Stimulated activated CD4-positive, alpha-beta T cell treated with anti-CD3 and anti-CD28 coated beads, Interleukin-15, amount 100 ng/mL, for 48 hours (primary cell): ENCODE measurements at regions not wholly inside any gene's neighbourhood (a gene's known extent, or its start where the extent isn't known, plus 50 kb on each side); places are given as distances from the start of the nearest gene placed in this dataset.
"Not testable (repeated sequence)": the region's sequence is repeated elsewhere in the genome, so short reads cannot be mapped to it uniquely, and the experiment has no call there.

Source experiments
- DNase-seq, 2 donors: peaks; one replicate each; pipeline ENCODE4 v3.0.0-alpha.2; 2020; ENCODE audit warnings: low read depth in 2 of 2

DNA sequence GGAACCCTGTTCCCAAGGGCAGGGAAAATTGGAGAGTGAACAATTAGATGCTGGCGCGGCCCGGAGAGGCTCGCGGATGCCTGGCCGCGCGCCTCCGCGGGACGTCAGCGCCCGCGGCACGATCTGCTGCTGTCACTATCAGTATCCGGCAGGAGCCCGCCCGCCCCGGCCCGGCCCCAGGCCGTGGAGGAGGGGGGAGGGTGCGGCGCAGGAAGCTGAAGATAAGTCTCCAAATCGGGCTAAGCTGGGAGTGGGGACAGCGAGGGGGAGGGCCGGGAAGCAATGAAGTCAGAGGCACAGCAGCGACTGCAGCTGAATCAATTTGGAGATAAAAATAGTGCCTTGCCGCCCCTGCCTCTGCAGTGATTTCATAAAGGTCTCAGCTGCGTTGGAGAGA is 441.5 kb upstream of the KLF12 start:
- peak; percentile 13 to 25 for DNase-seq

- no peak for DNase-seq
These were observed 440.9 kb upstream of the KLF12 start for GRCh38 chr13:74574964-74575728.

DNA sequence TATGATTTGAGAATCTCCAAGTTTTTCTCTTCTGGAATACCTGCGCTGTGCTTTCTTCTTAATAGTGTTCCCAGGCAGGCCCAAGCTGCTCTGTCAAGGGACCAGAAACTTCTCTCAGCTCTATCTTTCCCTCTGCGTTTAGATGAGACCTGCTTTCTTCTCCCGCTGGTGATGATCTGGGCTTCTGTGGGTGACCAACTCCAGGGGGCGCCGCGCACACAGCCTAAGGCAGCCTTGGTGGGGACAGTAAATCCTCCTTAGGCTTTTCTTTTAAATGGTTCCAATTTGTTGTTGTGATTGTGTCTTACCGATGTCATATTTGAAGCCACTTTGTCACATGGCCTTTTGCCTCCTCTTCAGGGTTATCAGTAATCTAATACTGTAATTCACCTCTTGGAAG is 439.4 kb upstream of the KLF12 start:
- no peak for DNase-seq

- DNase-seq = no peak
These were observed 437.6 kb upstream of the KLF12 start for GRCh38 chr13:74571811-74572210.

- DNase-seq = no peak
These were observed 436.6 kb upstream of the KLF12 start for GRCh38 chr13:74570834-74571233.

GRCh38 chr13:74570046-74570445 is 435.8 kb upstream of the KLF12 start:
- DNase-seq = no peak

GRCh38 chr13:74569251-74569650 is 435.0 kb upstream of the KLF12 start:
- no peak for DNase-seq

DNA sequence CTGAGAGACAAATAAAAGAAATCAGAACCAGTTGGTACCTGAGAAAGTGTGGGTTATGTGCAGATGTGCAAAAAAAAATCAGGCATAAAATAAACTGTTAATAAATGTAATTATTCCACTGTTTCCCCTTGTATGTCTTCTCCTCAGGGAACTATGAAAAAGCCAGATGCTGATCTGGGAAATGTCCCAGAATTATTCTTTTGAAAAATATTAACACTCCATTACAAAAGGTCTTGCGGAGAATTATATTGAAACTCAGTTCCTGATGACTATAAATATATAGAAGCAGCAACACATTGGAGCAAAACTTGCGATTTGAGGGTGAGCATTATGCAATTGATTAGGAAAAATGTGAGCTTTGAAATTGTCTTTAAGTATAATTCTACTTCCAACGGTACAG is 433.3 kb upstream of the KLF12 start:
- DNase-seq = no peak

DNA sequence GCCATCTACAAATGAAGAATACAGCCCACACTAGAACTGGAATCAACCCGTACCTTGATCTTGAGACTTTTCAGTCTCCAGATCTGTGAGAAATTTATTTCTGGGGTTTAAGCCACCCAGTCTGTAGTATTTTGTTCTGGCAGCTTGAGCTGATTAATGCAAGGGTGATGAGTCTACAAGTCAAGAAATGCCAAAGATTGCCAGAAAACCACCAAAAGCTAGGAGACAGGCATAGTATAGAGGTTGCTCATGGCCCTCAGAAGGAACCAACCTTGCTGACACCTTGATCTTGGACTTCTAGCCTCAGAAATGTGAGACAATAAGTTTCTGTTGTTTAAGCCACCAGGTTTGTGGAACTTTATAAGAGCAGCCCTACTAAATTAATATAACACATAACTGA is 428.2 kb upstream of the KLF12 start:
- DNase-seq = no peak

GRCh38 chr13:74561155-74561554 is 427.0 kb upstream of the KLF12 start:
- no peak for DNase-seq

- no peak for DNase-seq
These were observed 426.1 kb upstream of the KLF12 start for GRCh38 chr13:74560325-74560724.

DNA sequence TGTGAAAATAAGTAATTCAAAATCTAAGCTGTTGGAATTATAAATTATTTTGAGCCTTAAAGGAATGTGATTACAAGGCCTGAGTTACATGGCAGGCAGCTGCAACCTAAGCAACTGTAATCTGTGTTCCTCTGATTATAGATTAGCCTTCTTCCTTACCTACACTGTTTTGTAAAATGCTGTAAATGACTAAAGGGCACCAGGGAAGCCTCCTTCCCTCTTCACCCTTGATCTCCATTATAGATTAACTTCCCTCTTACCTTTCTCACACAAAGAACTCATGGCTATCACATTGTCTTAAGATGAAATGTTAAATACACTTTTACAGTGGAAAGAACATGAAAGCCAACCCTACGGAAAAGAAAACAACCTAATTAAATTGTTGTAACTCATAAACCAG is 423.7 kb upstream of the KLF12 start:
- no peak for DNase-seq

DNA sequence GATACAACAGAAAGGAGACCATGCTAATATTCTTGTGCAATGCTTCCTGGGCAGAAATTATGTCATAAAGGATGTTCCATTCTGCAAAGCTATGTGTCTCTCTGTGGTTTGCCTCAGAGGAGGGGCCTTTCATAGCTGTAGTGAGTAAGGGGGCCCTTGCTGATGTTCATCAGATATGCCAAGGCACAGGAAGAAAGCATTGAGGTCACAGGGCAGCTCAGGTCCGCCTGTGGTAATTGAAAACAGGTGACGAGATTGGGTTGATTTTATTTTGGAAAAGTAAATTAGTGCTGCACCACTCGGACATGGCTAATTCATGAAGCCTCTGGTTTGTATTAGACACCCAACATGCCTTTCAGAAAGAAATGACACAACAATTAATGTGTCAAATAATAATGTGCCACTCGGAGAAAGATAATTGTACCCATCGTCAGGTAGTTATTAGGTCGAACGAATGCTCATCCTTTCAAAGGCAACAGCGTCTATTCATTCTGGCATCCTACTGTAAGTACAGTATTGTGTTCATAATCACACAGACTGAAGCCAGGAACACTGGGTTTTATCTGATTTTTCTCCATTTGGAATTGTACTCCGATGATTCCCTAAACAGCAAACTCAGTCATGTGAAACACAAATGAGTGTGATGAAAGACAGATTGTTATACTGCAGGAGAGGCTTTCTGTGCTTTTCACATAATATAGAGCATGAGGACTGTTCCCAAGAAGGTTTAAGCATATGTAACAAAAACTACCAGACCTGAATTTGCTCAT is 421.6 kb upstream of the KLF12 start:
- DNase-seq = no peak

- no peak for DNase-seq
These were observed 421.0 kb upstream of the KLF12 start for GRCh38 chr13:74555276-74555625.

- no peak for DNase-seq
These were observed 420.5 kb upstream of the KLF12 start for GRCh38 chr13:74554569-74555275.

DNA sequence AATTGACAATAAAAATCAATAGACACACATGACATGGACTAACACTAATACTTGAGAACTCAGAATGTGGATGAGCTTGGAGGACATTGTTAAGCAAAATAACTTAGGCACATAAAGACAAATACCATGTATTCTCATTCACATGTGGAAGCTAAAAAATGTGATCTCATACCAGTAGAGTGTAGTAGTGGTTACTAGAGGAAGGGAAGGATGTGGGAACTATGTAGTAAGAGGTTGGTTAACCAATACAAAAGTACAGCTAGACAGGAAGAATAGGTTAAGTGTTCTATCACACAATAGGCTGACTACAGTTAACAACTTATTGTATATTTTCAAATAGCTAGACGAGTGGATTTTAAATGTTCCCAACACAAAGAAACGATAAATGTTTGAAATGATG is 415.8 kb upstream of the KLF12 start:
- no peak for DNase-seq

GRCh38 chr13:74536649-74537048 is 402.4 kb upstream of the KLF12 start:
- not testable (repeated sequence) for DNase-seq

DNA sequence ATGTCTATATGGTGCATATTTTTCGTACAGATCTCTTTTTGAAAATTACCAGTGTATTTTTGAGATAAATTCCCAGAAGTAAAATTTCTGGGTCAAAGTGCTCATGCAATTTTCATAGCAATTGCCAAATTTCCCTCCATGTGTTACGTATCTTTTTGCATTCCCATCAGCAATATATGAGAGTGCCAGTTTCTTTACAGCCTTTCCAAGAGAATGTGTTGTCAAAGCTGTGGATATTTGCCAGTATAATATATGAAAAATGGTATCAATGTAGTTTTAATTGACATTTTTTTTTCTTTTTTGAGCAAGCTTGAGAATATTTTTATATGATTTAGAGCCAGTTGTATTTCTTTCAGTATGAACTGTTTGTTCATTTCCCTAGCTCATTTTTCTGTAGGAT is 399.0 kb upstream of the KLF12 start:
- no peak for DNase-seq

DNA sequence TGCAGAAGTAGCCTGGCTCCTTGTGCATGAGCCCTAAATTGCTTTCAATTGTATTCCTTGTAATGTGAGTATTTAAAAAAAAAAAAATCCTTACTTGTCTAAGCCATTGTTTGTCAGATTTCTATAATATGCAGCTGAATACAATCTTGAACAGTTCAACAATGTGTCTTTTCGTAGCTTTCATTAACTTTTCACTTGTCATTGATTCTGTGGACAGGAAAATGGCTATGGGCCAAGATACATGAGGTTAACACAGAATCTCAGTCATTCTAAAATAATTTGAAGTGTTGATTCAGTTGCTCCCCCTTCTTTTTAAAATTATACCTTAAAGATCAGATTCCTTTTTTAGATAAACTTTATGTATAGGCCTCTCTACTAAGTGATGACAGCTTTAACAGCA is 395.8 kb upstream of the KLF12 start:
- DNase-seq = no peak

- DNase-seq = no peak
These were observed 394.7 kb upstream of the KLF12 start for GRCh38 chr13:74528734-74529513.

- DNase-seq = no peak
These were observed 388.9 kb upstream of the KLF12 start for GRCh38 chr13:74523057-74523456.

DNA sequence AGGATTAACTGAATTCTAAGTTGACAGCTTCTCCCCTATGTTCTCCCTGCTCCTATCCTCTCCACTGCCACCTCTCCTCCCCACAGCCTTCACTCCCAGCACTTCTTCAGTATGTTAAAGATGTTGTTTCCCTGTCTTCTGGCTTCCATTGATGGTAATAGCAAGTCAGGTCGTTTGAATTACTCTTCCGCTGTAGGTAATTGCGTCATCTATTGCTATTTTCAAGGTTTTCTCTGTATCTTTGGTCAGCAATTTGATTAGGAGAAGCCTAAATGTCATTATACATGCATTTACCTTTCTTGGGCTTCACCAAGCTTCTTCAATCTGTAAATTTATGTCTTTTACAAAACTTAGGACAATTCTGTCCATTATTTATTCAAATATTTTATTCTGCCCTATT is 377.3 kb upstream of the KLF12 start:
- DNase-seq = no peak
